ENCODE measurements at regions not wholly inside any gene's neighbourhood (a gene's known extent, or its start where the extent isn't known, plus 50 kb on each side); places are given as distances from the start of the nearest gene placed in this dataset.

- Histone ChIP-seq H3K27me3 (no peaks in the 10 kb centered on the region), H3K27ac (no peak overlapping the region), H3K36me3 (no peaks in the 10 kb centered on the region), H3K4me1 (no peaks in the 10 kb centered on the region), H3K4me3 (replicated peaks in 1 of 3) (no peak overlapping the region), H3K9me3 (no peaks in the 10 kb centered on the region)
- DNase-seq = no peak
- intact Hi-C loops (cut with DNase I) = no loop called here
- no peak for TF ChIP-seq CTCF (IDR thresholded peaks at IDR 0.05)
- TF ChIP-seq POLR2A (IDR thresholded peaks at IDR 0.05) = no peak
- WGBS, 2 donors = 81 to 83% methylated on average over 6 to 8 of the region's 8 CpGs
Observed at GRCh38 chr1:20417581-20417980, 68.4 kb downstream of the CAMK2N1 start.

- DNase-seq = no peak
- no peaks in the 10 kb centered on the region for H3K36me3 ChIP-seq
- no peak overlapping the region for H3K27ac ChIP-seq
- no peaks in the 10 kb centered on the region for H3K4me1 ChIP-seq
- intact Hi-C loops (cut with DNase I) = no loop called here
- WGBS, 2 donors = 89 to 90% methylated on average over 3 of the region's 3 CpGs
- no peaks in the 10 kb centered on the region for H3K9me3 ChIP-seq
- no peak for TF ChIP-seq POLR2A (IDR thresholded peaks at IDR 0.05)
- TF ChIP-seq CTCF (IDR thresholded peaks at IDR 0.05) = no peak
- no peaks in the 10 kb centered on the region for H3K27me3 ChIP-seq
- no peak overlapping the region for H3K4me3 ChIP-seq (replicated peaks in 1 of 3)
Observed at GRCh38 chr1:20416706-20417105, 69.3 kb downstream of the CAMK2N1 start.

- no peaks in the 10 kb centered on the region for H3K27me3 ChIP-seq
- H3K36me3 ChIP-seq = no peaks in the 10 kb centered on the region
- DNase-seq = no peak
- H3K9me3 ChIP-seq = no peaks in the 10 kb centered on the region
- 80 to 83% methylated on average over 3 of the region's 3 CpGs for WGBS, 2 donors
- no peak for TF ChIP-seq POLR2A (IDR thresholded peaks at IDR 0.05)
- TF ChIP-seq CTCF (IDR thresholded peaks at IDR 0.05) = no peak
- H3K27ac ChIP-seq = no peak overlapping the region
- H3K4me3 ChIP-seq (replicated peaks in 1 of 3) = no peak overlapping the region
- intact Hi-C loops (cut with DNase I) = no loop called here
- no peaks in the 10 kb centered on the region for H3K4me1 ChIP-seq
Observed at GRCh38 chr1:20413776-20414140, 72.3 kb downstream of the CAMK2N1 start.

- no peaks in the 10 kb centered on the region for H3K36me3 ChIP-seq
- WGBS, 2 donors = 74 to 79% methylated on average over 11 of the region's 11 CpGs
- no peak overlapping the region for H3K27ac ChIP-seq
- no peak overlapping the region for H3K4me3 ChIP-seq (replicated peaks in 1 of 3)
- H3K27me3 ChIP-seq = no peaks in the 10 kb centered on the region
- no peak for DNase-seq
- TF ChIP-seq POLR2A (IDR thresholded peaks at IDR 0.05) (no peak), CTCF (IDR thresholded peaks at IDR 0.05) (no peak)
- H3K4me1 ChIP-seq = no peaks in the 10 kb centered on the region
- intact Hi-C loops (cut with DNase I) = no loop called here
- no peaks in the 10 kb centered on the region for H3K9me3 ChIP-seq
Observed at GRCh38 chr1:20413136-20413775, 72.8 kb downstream of the CAMK2N1 start.

GRCh38 chr1:20411196-20411980 is 74.6 kb downstream of the CAMK2N1 start:
- Histone ChIP-seq H3K4me3 (replicated peaks in 1 of 3) (no peak overlapping the region), H3K4me1 (no peaks in the 10 kb centered on the region), H3K27me3 (no peaks in the 10 kb centered on the region), H3K9me3 (no peaks in the 10 kb centered on the region), H3K27ac (no peak overlapping the region), H3K36me3 (no peaks in the 10 kb centered on the region)
- DNase-seq = no peak
- TF ChIP-seq POLR2A (IDR thresholded peaks at IDR 0.05) (no peak), CTCF (IDR thresholded peaks at IDR 0.05) (no peak)
- 73 to 77% methylated on average over 9 to 10 of the region's 10 CpGs for WGBS, 2 donors
- intact Hi-C loops (cut with DNase I) = no loop called here

Measured in thyroid gland (tissue), 4 donors.